HEK293 (cell line): ENCODE measurements at regions not wholly inside any gene's neighbourhood (a gene's known extent, or its start where the extent isn't known, plus 50 kb on each side); places are given as distances from the start of the nearest gene placed in this dataset.

Experiments used
- CTCF ChIA-PET: fragments of 350-600 bp; formaldehyde crosslinking; extraction: SDS; loops from one replicate; lab custom pipeline; 2021; ENCODE audit warnings: antibody characterized with exemption; lab: Yijun Ruan, JAX
- POLR2A ChIA-PET: fragments of 300-600 bp; formaldehyde crosslinking; extraction: SDS; loops from one replicate; lab custom pipeline; 2020; ENCODE audit warnings: antibody characterized with exemption, inconsistent platforms; lab: Yijun Ruan, JAX
- H3K27ac ChIP-seq: fragments of 200-500 bp; sonication (Bioruptor generic); 2 replicates; pipeline ENCODE4 v1.5.1; 2014; ENCODE audit warnings: low read depth, low read length, control low read depth, inconsistent platforms; ENCODE audit errors: extremely low read depth
- H3K36me3 ChIP-seq, 2 experiments: fragments of 200-500 bp in 1 of 2; sonication (Bioruptor generic) in 1 of 2; 1 replicate in 1 of 2; 2 replicates in 1 of 2; pipeline ENCODE4 v1.5.1; 2014 to 2017; ENCODE audit warnings: inconsistent platforms in 2 of 2, low read length in 2 of 2; ENCODE audit not compliant: control insufficient read depth in 2 of 2, insufficient read depth in 1 of 2
- H3K4me1 ChIP-seq: fragments of 200-500 bp; sonication (Bioruptor generic); 2 replicates; pipeline ENCODE4 v1.5.1; 2014; ENCODE audit warnings: mild to moderate bottlenecking, low read length, inconsistent platforms; ENCODE audit not compliant: control insufficient read depth, insufficient read depth
- H3K4me3 ChIP-seq: 2 replicates; pipeline ENCODE4 v1.5.1; 2011; ENCODE audit warnings: low read depth, mild to moderate bottlenecking, control low read depth, low read length, moderate library complexity
- H3K9me3 ChIP-seq: fragments of 200-500 bp; sonication (Bioruptor generic); 2 replicates; pipeline ENCODE4 v1.5.1; 2014; ENCODE audit warnings: low read depth, low read length, inconsistent platforms; ENCODE audit not compliant: control insufficient read depth, insufficient read depth
- IKZF3 ChIP-seq: fragments of 450-650 bp; IDR thresholded peaks from 2 replicates; pipeline ENCODE4 v1.5.0; 2018; ENCODE audit warnings: missing biosample characterization, mild to moderate bottlenecking, missing genetic modification characterization, moderate library complexity
- SP2 ChIP-seq: fragments of 450-650 bp; formaldehyde crosslinking; IDR thresholded peaks from 2 replicates; pipeline ENCODE4 v1.5.1; 2016; ENCODE audit warnings: missing biosample characterization, missing genetic modification characterization
- ZBTB7A ChIP-seq: fragments of 450-650 bp; formaldehyde crosslinking; IDR thresholded peaks from 2 replicates; pipeline ENCODE4 v1.5.1; 2016; ENCODE audit warnings: low read depth, missing biosample characterization, missing genetic modification characterization
- ZNF146 ChIP-seq: fragments of 450-650 bp; formaldehyde crosslinking; IDR thresholded peaks from 2 replicates; pipeline ENCODE4 v1.5.1; 2016; ENCODE audit warnings: missing biosample characterization, missing genetic modification characterization
- ZNF155 ChIP-seq: fragments of 450-650 bp; formaldehyde crosslinking; IDR thresholded peaks from 2 replicates; pipeline ENCODE4 v1.5.1; 2016; ENCODE audit warnings: missing biosample characterization, missing genetic modification characterization
- ZNF157 ChIP-seq: fragments of 450-650 bp; formaldehyde crosslinking; IDR thresholded peaks from 2 replicates; pipeline ENCODE4 v1.5.1; 2016; ENCODE audit warnings: missing biosample characterization, missing genetic modification characterization
- ZNF169 ChIP-seq: fragments of 450-650 bp; formaldehyde crosslinking; IDR thresholded peaks from 2 replicates; pipeline ENCODE4 v1.5.1; 2016; ENCODE audit warnings: missing biosample characterization, missing genetic modification characterization
- ZNF433 ChIP-seq: fragments of 450-650 bp; formaldehyde crosslinking; IDR thresholded peaks from 2 replicates; pipeline ENCODE4 v1.5.1; 2016; ENCODE audit warnings: missing biosample characterization, missing genetic modification characterization, low read depth
- ZNF473 ChIP-seq: fragments of 450-650 bp; formaldehyde crosslinking; IDR thresholded peaks from 2 replicates; pipeline ENCODE4 v1.5.1; 2017; ENCODE audit warnings: missing biosample characterization, missing genetic modification characterization
- ZNF48 ChIP-seq: fragments of 450-650 bp; formaldehyde crosslinking; IDR thresholded peaks from 2 replicates; pipeline ENCODE4 v1.5.1; 2016; ENCODE audit warnings: missing biosample characterization, missing genetic modification characterization
- ZNF501 ChIP-seq: fragments of 450-650 bp; formaldehyde crosslinking; IDR thresholded peaks from 2 replicates; pipeline ENCODE4 v1.5.1; 2016; ENCODE audit warnings: missing biosample characterization, missing genetic modification characterization
- ZNF549 ChIP-seq: fragments of 450-650 bp; IDR thresholded peaks from 2 replicates; pipeline ENCODE4 v1.5.1; 2018; ENCODE audit warnings: missing biosample characterization, missing genetic modification characterization, mild to moderate bottlenecking, inconsistent platforms, moderate library complexity
- ZNF600 ChIP-seq: fragments of 450-650 bp; formaldehyde crosslinking; IDR thresholded peaks from 2 replicates; pipeline ENCODE4 v1.5.1; 2016; ENCODE audit warnings: missing biosample characterization, missing genetic modification characterization
- ZNF624 ChIP-seq: fragments of 450-650 bp; formaldehyde crosslinking; IDR thresholded peaks from 2 replicates; pipeline ENCODE4 v1.5.1; 2017; ENCODE audit warnings: missing biosample characterization, missing genetic modification characterization
- ZNF677 ChIP-seq: fragments of 450-650 bp; IDR thresholded peaks from 2 replicates; pipeline ENCODE4 v1.5.0; 2018; ENCODE audit warnings: missing biosample characterization, mild to moderate bottlenecking, missing genetic modification characterization, moderate library complexity
- ZNF792 ChIP-seq: fragments of 450-650 bp; formaldehyde crosslinking; IDR thresholded peaks from 2 replicates; pipeline ENCODE4 v1.5.1; 2016; ENCODE audit warnings: missing biosample characterization, missing genetic modification characterization
- TF ChIP-seq, protein P1 (sequence below): fragments of 450-650 bp; formaldehyde crosslinking; IDR thresholded peaks from 2 replicates; pipeline ENCODE4 v1.5.1; 2016; ENCODE audit warnings: missing biosample characterization, missing genetic modification characterization
- TF ChIP-seq, protein P2 (sequence below): sonication (generic); formaldehyde crosslinking; IDR thresholded peaks from 2 replicates; pipeline ENCODE4 v1.8.1; 2022; ENCODE audit warnings: mild to moderate bottlenecking, moderate library complexity, missing genetic modification reagents
- TF ChIP-seq, protein P3 (sequence below): fragments of 450-650 bp; formaldehyde crosslinking; IDR thresholded peaks from 2 replicates; pipeline ENCODE4 v1.5.1; 2017; ENCODE audit warnings: missing biosample characterization, missing genetic modification characterization
- TF ChIP-seq, protein P4 (sequence below): fragments of 450-650 bp; formaldehyde crosslinking; IDR thresholded peaks from 2 replicates; pipeline ENCODE4 v1.5.1; 2017; ENCODE audit warnings: missing biosample characterization, missing genetic modification characterization
- TF ChIP-seq, protein P5 (sequence below): fragments of 450-650 bp; formaldehyde crosslinking; IDR thresholded peaks from 2 replicates; pipeline ENCODE4 v1.5.1; 2016; ENCODE audit warnings: missing biosample characterization, missing genetic modification characterization
- TF ChIP-seq, protein P6 (sequence below): fragments of 450-650 bp; formaldehyde crosslinking; IDR thresholded peaks from 2 replicates; pipeline ENCODE4 v1.5.1; 2016; ENCODE audit warnings: missing biosample characterization, missing genetic modification characterization

- CTCF ChIA-PET: no interaction called here
- Histone ChIP-seq H3K4me3 (no peak overlapping the region), H3K9me3 (no peaks in the 10 kb centered on the region), H3K27ac (no peak overlapping the region), H3K4me1 (no peaks in the 10 kb centered on the region), H3K36me3 (no peaks in the 10 kb centered on the region)
- TF ChIP-seq, protein P1, sequence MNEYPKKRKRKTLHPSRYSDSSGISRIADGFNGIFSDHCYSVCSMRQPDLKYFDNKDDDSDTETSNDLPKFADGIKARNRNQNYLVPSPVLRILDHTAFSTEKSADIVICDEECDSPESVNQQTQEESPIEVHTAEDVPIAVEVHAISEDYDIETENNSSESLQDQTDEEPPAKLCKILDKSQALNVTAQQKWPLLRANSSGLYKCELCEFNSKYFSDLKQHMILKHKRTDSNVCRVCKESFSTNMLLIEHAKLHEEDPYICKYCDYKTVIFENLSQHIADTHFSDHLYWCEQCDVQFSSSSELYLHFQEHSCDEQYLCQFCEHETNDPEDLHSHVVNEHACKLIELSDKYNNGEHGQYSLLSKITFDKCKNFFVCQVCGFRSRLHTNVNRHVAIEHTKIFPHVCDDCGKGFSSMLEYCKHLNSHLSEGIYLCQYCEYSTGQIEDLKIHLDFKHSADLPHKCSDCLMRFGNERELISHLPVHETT (tag by site-specific recombination): no peak
- TF ChIP-seq ZNF549 (no peak), IKZF3 (no peak), ZNF433 (no peak), ZNF155 (no peak), ZNF600 (no peak), ZNF473 (tag by site-specific recombination) (no peak), ZNF146 (tag by site-specific recombination) (no peak), ZNF48 (tag by site-specific recombination) (no peak), ZNF157 (tag by site-specific recombination) (no peak), ZNF792 (tag by site-specific recombination) (no peak)
- TF ChIP-seq, protein P2, sequence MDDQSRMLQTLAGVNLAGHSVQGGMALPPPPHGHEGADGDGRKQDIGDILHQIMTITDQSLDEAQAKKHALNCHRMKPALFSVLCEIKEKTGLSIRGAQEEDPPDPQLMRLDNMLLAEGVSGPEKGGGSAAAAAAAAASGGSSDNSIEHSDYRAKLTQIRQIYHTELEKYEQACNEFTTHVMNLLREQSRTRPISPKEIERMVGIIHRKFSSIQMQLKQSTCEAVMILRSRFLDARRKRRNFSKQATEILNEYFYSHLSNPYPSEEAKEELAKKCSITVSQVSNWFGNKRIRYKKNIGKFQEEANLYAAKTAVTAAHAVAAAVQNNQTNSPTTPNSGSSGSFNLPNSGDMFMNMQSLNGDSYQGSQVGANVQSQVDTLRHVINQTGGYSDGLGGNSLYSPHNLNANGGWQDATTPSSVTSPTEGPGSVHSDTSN: no peak
- TF ChIP-seq, protein P3, sequence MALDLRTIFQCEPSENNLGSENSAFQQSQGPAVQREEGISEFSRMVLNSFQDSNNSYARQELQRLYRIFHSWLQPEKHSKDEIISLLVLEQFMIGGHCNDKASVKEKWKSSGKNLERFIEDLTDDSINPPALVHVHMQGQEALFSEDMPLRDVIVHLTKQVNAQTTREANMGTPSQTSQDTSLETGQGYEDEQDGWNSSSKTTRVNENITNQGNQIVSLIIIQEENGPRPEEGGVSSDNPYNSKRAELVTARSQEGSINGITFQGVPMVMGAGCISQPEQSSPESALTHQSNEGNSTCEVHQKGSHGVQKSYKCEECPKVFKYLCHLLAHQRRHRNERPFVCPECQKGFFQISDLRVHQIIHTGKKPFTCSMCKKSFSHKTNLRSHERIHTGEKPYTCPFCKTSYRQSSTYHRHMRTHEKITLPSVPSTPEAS (tag by site-specific recombination): no peak
- TF ChIP-seq, protein P4, sequence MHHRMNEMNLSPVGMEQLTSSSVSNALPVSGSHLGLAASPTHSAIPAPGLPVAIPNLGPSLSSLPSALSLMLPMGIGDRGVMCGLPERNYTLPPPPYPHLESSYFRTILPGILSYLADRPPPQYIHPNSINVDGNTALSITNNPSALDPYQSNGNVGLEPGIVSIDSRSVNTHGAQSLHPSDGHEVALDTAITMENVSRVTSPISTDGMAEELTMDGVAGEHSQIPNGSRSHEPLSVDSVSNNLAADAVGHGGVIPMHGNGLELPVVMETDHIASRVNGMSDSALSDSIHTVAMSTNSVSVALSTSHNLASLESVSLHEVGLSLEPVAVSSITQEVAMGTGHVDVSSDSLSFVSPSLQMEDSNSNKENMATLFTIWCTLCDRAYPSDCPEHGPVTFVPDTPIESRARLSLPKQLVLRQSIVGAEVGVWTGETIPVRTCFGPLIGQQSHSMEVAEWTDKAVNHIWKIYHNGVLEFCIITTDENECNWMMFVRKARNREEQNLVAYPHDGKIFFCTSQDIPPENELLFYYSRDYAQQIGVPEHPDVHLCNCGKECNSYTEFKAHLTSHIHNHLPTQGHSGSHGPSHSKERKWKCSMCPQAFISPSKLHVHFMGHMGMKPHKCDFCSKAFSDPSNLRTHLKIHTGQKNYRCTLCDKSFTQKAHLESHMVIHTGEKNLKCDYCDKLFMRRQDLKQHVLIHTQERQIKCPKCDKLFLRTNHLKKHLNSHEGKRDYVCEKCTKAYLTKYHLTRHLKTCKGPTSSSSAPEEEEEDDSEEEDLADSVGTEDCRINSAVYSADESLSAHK: no peak
- TF ChIP-seq, protein P5, sequence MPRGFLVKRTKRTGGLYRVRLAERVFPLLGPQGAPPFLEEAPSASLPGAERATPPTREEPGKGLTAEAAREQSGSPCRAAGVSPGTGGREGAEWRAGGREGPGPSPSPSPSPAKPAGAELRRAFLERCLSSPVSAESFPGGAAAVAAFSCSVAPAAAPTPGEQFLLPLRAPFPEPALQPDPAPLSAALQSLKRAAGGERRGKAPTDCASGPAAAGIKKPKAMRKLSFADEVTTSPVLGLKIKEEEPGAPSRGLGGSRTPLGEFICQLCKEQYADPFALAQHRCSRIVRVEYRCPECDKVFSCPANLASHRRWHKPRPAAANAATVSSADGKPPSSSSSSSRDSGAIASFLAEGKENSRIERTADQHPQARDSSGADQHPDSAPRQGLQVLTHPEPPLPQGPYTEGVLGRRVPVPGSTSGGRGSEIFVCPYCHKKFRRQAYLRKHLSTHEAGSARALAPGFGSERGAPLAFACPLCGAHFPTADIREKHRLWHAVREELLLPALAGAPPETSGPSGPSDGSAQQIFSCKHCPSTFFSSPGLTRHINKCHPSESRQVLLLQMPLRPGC: no peak
- POLR2A ChIA-PET: no interaction called here
Measured at GRCh38 chr4:156015781-156016180, 62.1 kb upstream of the CTSO start.

- POLR2A ChIA-PET: no interaction called here
- Histone ChIP-seq H3K4me1 (no peaks in the 10 kb centered on the region), H3K36me3 (no peaks in the 10 kb centered on the region), H3K27ac (no peak overlapping the region), H3K9me3 (no peaks in the 10 kb centered on the region), H3K4me3 (no peak overlapping the region)
- CTCF ChIA-PET: no interaction called here
- TF ChIP-seq ZBTB7A (tag by site-specific recombination): no peak
- no peak for TF ChIP-seq ZNF169 (tag by site-specific recombination)
- no peak for TF ChIP-seq SP2 (tag by site-specific recombination)
- TF ChIP-seq, protein P6, sequence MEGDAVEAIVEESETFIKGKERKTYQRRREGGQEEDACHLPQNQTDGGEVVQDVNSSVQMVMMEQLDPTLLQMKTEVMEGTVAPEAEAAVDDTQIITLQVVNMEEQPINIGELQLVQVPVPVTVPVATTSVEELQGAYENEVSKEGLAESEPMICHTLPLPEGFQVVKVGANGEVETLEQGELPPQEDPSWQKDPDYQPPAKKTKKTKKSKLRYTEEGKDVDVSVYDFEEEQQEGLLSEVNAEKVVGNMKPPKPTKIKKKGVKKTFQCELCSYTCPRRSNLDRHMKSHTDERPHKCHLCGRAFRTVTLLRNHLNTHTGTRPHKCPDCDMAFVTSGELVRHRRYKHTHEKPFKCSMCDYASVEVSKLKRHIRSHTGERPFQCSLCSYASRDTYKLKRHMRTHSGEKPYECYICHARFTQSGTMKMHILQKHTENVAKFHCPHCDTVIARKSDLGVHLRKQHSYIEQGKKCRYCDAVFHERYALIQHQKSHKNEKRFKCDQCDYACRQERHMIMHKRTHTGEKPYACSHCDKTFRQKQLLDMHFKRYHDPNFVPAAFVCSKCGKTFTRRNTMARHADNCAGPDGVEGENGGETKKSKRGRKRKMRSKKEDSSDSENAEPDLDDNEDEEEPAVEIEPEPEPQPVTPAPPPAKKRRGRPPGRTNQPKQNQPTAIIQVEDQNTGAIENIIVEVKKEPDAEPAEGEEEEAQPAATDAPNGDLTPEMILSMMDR (tag by site-specific recombination): no peak
- no peak for TF ChIP-seq ZNF624 (tag by site-specific recombination)
- no peak for TF ChIP-seq ZNF792 (tag by site-specific recombination)
- no peak for TF ChIP-seq ZNF677
- TF ChIP-seq ZNF501 (tag by site-specific recombination): no peak
Measured at GRCh38 chr4:156006192-156006591, 52.5 kb upstream of the CTSO start.
